ENCODE measurements at regions not wholly inside any gene's neighbourhood (a gene's known extent, or its start where the extent isn't known, plus 50 kb on each side); places are given as distances from the start of the nearest gene placed in this dataset.

DNA sequence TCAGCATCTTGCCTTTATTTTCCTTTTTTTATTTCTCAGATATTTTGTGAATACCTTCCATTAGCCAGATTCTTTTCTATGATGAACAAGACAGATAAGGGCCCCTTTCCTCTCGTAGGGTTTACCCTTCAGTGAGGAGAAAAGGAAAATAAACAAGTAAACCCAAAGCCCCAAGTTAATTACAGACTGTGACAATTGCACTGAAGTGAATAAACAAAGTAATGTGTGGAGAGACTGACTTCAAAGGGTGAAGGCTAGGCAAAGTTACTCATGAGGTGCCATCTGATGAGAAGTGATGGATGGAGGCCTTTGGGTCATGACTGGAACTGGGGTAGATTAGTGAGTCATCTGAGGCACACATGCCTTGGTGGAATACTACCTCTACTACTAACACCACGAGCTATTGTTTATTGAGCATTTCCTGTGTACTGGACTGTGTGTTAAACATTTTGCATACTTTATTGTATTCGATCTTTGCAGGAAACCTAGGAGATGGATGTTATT is 143.4 kb upstream of the PRICKLE1 start:
- TF ChIP-seq, protein P1, sequence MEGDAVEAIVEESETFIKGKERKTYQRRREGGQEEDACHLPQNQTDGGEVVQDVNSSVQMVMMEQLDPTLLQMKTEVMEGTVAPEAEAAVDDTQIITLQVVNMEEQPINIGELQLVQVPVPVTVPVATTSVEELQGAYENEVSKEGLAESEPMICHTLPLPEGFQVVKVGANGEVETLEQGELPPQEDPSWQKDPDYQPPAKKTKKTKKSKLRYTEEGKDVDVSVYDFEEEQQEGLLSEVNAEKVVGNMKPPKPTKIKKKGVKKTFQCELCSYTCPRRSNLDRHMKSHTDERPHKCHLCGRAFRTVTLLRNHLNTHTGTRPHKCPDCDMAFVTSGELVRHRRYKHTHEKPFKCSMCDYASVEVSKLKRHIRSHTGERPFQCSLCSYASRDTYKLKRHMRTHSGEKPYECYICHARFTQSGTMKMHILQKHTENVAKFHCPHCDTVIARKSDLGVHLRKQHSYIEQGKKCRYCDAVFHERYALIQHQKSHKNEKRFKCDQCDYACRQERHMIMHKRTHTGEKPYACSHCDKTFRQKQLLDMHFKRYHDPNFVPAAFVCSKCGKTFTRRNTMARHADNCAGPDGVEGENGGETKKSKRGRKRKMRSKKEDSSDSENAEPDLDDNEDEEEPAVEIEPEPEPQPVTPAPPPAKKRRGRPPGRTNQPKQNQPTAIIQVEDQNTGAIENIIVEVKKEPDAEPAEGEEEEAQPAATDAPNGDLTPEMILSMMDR (IDR thresholded peaks at IDR 0.05 in 2 of 3, conservative IDR thresholded peaks at IDR 0.05 in 1 of 3; ENCODE audit: control insufficient read depth in 2 of 3, extremely low read depth in 1 of 3, insufficient read depth in 1 of 3, low read depth in 3 of 3, low read length in 3 of 3) = no peak
- TF ChIP-seq, protein P2, sequence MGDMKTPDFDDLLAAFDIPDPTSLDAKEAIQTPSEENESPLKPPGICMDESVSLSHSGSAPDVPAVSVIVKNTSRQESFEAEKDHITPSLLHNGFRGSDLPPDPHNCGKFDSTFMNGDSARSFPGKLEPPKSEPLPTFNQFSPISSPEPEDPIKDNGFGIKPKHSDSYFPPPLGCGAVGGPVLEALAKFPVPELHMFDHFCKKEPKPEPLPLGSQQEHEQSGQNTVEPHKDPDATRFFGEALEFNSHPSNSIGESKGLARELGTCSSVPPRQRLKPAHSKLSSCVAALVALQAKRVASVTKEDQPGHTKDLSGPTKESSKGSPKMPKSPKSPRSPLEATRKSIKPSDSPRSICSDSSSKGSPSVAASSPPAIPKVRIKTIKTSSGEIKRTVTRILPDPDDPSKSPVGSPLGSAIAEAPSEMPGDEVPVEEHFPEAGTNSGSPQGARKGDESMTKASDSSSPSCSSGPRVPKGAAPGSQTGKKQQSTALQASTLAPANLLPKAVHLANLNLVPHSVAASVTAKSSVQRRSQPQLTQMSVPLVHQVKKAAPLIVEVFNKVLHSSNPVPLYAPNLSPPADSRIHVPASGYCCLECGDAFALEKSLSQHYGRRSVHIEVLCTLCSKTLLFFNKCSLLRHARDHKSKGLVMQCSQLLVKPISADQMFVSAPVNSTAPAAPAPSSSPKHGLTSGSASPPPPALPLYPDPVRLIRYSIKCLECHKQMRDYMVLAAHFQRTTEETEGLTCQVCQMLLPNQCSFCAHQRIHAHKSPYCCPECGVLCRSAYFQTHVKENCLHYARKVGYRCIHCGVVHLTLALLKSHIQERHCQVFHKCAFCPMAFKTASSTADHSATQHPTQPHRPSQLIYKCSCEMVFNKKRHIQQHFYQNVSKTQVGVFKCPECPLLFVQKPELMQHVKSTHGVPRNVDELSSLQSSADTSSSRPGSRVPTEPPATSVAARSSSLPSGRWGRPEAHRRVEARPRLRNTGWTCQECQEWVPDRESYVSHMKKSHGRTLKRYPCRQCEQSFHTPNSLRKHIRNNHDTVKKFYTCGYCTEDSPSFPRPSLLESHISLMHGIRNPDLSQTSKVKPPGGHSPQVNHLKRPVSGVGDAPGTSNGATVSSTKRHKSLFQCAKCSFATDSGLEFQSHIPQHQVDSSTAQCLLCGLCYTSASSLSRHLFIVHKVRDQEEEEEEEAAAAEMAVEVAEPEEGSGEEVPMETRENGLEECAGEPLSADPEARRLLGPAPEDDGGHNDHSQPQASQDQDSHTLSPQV (IDR thresholded peaks at IDR 0.05) = no peak
- TF ChIP-seq POLR2A (IDR thresholded peaks at IDR 0.05; ENCODE audit: low read depth, low read length) = no peak
- TF ChIP-seq, protein P3, sequence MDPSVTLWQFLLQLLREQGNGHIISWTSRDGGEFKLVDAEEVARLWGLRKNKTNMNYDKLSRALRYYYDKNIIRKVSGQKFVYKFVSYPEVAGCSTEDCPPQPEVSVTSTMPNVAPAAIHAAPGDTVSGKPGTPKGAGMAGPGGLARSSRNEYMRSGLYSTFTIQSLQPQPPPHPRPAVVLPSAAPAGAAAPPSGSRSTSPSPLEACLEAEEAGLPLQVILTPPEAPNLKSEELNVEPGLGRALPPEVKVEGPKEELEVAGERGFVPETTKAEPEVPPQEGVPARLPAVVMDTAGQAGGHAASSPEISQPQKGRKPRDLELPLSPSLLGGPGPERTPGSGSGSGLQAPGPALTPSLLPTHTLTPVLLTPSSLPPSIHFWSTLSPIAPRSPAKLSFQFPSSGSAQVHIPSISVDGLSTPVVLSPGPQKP (IDR thresholded peaks at IDR 0.05; ENCODE audit: low read depth, low read length) = no peak
- no peak for TF ChIP-seq DPF2 (IDR thresholded peaks at IDR 0.05)
- TF ChIP-seq, protein P4, sequence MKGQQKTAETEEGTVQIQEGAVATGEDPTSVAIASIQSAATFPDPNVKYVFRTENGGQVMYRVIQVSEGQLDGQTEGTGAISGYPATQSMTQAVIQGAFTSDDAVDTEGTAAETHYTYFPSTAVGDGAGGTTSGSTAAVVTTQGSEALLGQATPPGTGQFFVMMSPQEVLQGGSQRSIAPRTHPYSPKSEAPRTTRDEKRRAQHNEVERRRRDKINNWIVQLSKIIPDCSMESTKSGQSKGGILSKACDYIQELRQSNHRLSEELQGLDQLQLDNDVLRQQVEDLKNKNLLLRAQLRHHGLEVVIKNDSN (IDR thresholded peaks at IDR 0.05; ENCODE audit: borderline replicate concordance, extremely low read length, insufficient read depth, low read depth, low read length) = no peak
- no peak for TF ChIP-seq FOXM1 (IDR thresholded peaks at IDR 0.05; ENCODE audit: low read depth, low read length)

Data from GM12878 (cell line).